Epithelial cell of proximal tubule (primary cell): ENCODE measurements at regions not wholly inside any gene's neighbourhood (a gene's known extent, or its start where the extent isn't known, plus 50 kb on each side); places are given as distances from the start of the nearest gene placed in this dataset.

ENCODE experiments used
- DNase-seq: peaks from one replicate; pipeline ENCODE4 v3.0.0-alpha.2; 2011; ENCODE audit warnings: low read depth
- H3K4me3 ChIP-seq: 2 replicates; pipeline ENCODE4 v1.5.1; 2011; ENCODE audit warnings: low read depth, mild to moderate bottlenecking, low read length
- TF ChIP-seq, protein P1 (sequence below): conservative IDR thresholded peaks from 2 replicates; pipeline ENCODE4 v1.5.1; 2012; ENCODE audit warnings: low read depth, mild to moderate bottlenecking, low read length

DNA sequence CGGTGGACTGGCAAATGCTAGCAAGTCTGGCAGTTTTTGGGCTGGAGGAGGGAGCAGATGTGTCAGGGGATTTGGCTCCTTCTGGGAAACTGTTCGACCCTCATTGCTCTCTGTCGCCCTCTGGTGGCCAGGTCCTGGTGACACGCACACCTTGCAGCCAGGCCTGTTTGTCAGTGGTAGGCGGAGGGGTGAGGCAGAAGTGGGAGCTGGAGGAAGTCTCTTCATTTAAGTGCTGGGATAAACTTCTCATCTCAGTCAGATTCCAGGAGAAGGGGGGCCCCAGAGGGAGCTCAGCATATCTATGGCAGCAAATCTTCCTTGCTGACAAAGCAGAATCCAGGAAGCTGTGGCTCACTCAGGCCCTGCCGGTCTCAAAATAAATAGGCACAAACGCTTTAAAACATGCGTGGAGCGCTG, 326.5 kb downstream of the ZSWIM6 start:
- TF ChIP-seq, protein P1, sequence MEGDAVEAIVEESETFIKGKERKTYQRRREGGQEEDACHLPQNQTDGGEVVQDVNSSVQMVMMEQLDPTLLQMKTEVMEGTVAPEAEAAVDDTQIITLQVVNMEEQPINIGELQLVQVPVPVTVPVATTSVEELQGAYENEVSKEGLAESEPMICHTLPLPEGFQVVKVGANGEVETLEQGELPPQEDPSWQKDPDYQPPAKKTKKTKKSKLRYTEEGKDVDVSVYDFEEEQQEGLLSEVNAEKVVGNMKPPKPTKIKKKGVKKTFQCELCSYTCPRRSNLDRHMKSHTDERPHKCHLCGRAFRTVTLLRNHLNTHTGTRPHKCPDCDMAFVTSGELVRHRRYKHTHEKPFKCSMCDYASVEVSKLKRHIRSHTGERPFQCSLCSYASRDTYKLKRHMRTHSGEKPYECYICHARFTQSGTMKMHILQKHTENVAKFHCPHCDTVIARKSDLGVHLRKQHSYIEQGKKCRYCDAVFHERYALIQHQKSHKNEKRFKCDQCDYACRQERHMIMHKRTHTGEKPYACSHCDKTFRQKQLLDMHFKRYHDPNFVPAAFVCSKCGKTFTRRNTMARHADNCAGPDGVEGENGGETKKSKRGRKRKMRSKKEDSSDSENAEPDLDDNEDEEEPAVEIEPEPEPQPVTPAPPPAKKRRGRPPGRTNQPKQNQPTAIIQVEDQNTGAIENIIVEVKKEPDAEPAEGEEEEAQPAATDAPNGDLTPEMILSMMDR: peak; percentile 97
- no peak for DNase-seq
- H3K4me3 ChIP-seq: no peak overlapping the region

DNA sequence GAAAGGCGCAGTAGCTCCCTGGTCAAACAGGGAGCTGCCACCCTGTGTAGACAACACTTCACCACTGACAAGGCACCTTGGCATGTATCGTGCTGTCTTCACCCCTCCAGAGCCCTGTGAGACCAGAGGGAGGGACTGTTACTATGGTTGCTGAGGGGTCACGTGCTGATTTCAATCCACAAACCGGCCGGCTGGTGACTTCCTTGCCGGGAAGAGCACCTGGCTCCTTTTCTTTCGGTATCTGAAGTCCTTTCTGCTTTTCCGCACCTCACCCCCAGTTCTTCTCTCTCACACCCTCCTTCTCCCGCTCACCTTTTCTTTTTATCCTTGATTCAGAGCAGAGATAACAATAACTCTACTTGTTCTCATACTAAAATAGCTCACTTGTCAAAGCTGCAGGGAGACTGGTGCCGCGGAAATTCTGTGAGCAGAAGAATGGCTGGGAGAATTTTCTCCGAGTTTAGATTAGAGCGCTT, 327.2 kb downstream of the ZSWIM6 start:
- TF ChIP-seq, protein P1: no peak
- DNase-seq: no peak
- H3K4me3 ChIP-seq: no peak overlapping the region

DNA sequence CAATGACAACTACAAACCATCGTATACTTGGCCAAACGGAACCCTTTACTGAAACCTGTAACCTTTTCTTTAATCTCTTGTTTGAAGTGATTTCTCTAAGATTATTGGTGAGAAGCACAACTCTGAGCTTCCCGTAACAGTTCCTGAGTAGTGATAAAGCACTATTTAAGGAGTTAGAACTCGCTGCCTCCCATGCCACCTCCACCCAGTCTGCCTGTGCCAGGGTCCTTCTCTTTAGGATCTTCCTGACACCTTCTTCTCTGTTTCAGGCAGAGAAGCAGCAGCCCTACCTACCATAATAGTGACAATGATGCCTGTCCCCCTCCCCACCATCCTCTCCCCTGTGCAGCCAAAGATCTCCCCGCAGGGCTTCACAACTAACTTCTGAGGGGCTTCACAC, 330.6 kb downstream of the ZSWIM6 start:
- TF ChIP-seq, protein P1: no peak
- no peak for DNase-seq
- H3K4me3 ChIP-seq: no peak overlapping the region

DNA sequence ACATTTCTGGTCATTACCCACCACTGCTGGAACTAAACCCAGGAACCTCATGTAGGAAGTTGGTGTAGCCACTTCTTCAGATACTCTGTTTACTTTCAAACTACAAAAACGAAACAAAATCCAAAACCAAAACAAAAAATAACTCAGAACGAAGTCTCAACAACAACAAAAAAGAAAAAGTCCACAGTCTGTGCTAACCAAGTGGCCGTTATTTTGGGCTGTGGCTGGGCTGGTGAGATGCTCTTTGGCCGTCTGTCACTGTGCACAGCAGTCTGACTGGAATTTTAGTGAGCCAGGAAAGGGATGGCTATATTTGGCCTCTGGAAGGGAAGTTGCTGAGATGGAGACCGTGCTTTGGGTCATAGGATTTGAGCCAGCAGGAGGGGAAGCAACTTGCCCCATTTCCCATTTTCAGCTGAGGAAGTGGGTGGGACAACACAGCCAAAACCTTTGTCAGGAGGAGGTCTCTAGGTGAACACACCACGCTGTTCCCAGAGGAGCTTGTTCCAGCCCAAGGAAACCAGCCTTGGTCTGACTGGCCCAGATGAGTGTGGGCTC, 334.1 kb downstream of the ZSWIM6 start:
- no peak overlapping the region for H3K4me3 ChIP-seq
- TF ChIP-seq, protein P1: no peak
- no peak for DNase-seq

DNA sequence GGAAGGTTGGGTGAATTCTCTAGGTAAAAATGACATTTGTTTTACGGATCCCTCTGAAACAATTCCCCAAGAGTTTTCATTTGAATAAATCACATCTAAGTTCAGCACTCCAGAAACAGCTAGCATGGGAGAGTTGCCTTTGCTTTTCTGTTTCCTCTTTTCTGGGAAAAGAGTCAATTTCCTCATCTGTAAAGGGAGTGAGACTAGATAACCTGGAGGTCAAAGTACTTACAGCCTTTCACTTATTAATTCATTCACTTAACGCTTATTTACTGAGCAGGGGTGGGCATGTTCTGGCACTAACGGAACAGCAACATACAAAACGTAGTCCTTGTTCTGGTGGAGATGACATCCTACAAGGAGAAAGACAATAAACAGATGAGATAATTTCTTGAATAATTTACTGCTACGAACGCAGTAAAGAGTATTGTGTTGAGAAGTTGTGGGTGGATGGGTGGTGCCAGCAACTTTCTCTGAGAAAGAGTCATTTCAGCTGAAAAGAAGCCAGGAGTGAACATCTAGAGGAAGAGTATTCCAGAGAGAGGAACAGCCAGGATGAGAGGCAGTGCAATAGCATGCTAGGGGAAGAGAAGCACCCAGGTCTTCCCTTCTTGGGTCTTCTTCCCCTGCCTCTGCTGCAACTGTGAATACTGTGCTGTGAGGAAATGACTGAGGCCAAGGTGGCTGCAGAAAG, 335.6 kb downstream of the ZSWIM6 start:
- TF ChIP-seq, protein P1: no peak
- DNase-seq: no peak

DNA sequence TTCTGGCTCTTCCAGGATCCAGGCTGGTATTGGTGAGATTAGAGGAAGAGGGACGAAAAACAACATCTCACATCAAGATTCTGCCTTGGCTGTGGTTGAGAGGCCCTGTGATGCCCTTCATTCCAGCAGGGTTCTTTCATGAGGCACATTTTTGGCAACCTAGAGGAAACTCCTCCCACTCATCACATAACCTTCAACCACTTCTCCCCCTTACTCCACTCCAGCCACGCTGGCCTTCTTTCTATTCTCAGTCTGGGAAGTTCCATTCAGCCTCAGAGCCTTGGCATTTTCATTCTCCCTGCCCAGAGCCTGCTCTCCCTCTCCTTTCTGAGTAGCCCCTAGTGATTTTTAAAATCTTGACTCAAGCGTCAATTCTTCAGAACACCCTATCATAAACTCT, 337.5 kb downstream of the ZSWIM6 start:
- TF ChIP-seq, protein P1: no peak
- H3K4me3 ChIP-seq: no peak overlapping the region
- no peak for DNase-seq

More for the DNA sequence above, 335.6 kb downstream of the ZSWIM6 start:
- H3K4me3 ChIP-seq: no peak overlapping the region

DNA sequence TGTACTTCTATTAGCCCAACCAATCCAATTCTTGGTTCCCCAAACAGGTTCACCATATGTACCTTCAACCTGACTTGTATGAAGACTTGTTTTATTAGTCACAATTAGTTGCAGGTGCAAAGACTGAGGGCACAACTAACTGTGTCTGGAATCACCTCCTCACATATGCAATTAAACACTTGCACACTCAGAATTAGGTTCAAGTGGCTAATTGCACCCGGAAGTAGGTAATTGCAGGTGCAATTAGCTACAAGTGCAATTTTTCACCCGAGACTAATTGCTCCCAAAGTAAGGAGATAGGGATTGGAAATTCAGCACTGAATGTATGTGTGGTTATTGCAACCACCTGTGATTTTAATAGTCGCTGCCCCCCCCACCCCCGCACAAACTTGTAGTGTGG, 338.9 kb downstream of the ZSWIM6 start:
- DNase-seq: no peak
- TF ChIP-seq, protein P1: no peak
- H3K4me3 ChIP-seq: no peak overlapping the region
